GM18868 (cell line): ENCODE measurements at regions not wholly inside any gene's neighbourhood (a gene's known extent, or its start where the extent isn't known, plus 50 kb on each side); places are given as distances from the start of the nearest gene placed in this dataset.

Experiments
- ATAC-seq: cut with Tn5 transposase; IDR thresholded peaks from one replicate; pipeline ENCODE4 v1.9.1; 2021; ENCODE audit warnings: mild to moderate bottlenecking, moderate library complexity; ENCODE audit not compliant: unreplicated experiment

DNA sequence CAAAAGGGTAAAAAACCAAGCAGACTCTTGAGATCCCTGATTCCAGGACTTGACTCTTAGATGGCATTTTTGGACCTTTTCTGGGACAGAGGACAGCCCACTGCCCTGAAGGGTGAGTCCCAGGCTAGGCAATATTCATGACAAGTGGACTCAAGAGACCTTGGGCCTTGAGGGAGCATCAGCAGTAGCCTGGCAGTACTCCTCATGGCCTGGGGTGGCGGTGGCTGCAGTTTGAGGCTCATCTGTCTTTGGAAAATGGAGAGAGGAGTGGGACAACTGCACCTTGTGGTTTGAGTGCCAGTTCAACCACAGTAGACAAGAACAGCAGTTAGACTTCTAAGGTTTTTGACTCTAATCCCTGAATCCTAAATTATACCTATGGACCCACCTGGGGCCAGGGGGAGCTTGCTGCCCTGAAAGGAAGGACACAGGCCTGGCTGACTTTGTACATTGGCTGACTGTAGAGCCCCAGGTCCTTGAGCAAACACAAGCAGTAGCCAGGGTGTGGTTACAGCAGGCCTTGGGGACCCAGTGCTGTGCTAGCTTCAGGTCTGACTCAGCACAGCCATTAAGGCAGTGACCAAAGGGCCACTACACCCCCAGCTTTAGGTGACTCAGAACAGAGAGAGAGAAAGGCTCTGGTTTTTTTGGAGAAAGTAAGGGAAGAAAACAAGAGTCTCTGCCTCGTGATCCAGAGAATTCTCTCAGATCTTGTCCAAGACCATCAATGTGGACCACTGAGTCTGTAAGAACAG lies 1023.2 kb downstream of the KCNT2 start:
- ATAC-seq: no peak

DNA sequence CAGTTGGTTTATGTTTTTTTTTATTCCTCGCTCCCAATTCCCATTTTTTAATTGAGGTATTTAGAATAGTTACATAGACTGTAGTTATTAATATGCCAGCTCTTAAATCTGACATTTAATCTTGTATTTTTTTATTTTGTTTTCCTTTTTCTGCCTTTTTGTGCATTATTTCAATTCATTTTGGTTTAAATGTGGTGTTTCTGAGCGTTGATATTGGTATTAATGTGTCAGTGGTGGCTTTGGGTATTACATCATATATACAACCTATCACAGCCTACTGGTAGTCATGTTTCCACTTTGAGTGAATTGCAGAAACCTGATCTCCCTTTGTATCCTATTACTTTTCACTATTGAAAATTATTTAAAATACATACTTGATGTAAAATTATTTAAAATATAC lies 1027.3 kb downstream of the KCNT2 start:
- ATAC-seq: no peak

DNA sequence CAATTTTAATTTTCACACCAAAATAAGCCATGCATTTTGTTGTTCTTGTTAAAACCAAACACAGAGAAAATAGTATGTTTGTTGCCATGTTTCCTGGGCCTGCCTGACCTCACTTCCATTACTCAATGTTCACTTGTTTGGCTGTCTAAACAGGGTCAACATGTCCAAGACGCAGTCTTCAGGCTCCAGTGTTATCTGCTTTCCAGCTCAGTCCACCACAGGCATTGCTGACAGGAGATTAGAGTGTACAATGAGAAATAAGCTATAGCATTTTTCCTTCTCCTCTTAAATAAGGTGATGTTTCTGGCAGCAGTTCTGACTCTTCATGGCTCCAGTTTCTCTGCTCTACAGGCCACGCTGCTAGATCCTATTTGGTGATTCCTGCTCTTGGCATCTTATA lies 1030.5 kb downstream of the KCNT2 start:
- ATAC-seq: no peak

DNA sequence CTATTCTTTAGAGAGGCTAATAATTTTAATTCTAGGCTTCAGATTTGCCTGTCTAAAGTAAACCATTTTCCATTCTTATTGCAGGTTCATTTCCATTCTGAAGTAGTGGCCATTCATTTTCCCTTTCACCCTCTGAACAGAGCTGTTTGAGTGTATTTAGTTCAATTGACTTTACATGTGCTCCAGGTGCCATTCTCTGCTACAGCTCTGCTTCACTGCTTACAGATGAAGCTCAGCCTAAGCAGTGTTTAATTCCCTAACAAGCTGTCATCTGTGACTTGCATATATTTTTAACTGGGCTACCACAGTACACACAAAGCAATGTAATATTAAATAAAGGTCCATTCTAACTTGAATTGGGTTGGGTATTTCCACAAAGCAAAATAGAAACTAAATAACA lies 1031.6 kb downstream of the KCNT2 start:
- no peak for ATAC-seq

DNA sequence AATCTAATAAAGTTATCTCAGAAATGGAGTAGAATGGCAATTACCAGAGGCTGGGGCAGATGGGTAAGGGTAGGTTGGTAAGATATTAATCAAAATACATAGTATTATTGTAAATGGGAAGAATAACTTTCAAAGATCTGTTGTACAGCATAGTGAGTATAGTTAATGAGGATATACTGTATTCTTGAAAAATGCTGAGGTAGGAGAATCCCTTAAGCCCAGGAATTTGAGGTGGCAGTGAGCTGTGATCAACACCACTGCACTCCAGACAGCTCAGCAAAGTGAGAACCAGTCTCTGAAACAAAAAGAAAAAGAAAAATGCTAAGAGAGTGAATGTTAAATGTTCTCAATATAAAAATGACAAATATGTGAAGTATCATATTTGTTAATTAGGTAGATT lies 1033.7 kb downstream of the KCNT2 start:
- no peak for ATAC-seq

DNA sequence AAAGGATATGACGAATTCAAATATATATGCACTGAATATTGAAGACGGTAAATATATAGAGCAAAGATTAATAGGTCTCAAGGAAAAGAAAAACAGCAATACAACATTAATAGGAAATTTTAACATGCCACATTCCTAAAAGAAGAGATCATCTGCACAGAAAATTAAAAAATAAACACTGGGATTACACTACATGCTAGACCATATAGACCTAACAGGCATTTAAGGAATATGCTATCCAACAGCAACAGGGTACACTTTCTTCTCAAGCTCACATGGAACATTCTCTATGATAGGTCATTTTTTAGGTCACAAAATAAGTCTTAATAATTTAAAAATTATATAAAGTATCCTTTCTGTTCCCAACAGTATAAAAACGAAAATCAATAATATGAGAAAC lies 1038.3 kb downstream of the KCNT2 start:
- no peak for ATAC-seq

DNA sequence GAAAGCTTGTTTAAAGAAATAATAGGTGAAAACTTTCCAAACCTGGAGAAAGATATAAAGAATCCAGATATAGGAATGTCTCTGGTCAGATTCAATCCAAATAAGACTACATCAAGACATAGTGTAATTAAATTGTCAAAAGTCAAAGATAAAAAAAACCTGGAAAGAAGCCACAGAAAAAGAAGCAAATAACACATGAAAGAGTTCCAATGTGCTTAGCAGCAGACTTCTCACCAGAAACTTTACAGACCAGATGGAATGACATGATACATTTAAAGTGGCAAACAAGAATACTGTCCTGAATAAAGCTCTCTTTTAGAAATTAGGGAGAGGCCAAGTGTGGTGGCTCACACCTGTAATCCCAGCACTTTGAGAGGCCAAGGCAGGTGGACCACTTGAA lies 1039.9 kb downstream of the KCNT2 start:
- ATAC-seq: no peak

DNA sequence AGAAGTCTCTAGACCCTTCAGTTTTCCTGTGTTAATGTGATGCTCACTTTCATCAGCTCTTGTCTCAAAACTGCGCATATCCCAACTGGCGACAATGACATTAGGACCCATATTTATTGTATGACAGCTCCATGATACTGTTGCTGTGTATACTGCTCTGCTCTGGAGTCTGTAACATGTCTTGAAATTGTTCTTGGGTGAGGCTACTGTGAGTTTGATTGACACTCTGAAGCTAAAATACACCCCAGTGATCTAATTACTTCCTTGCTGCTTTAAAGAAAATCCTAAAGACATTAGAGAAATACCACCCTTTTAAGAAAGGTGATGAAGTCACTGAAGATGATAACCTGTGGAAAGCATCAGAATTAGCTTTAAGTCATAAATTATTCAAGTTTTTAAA lies 1046.2 kb downstream of the KCNT2 start:
- no peak for ATAC-seq

DNA sequence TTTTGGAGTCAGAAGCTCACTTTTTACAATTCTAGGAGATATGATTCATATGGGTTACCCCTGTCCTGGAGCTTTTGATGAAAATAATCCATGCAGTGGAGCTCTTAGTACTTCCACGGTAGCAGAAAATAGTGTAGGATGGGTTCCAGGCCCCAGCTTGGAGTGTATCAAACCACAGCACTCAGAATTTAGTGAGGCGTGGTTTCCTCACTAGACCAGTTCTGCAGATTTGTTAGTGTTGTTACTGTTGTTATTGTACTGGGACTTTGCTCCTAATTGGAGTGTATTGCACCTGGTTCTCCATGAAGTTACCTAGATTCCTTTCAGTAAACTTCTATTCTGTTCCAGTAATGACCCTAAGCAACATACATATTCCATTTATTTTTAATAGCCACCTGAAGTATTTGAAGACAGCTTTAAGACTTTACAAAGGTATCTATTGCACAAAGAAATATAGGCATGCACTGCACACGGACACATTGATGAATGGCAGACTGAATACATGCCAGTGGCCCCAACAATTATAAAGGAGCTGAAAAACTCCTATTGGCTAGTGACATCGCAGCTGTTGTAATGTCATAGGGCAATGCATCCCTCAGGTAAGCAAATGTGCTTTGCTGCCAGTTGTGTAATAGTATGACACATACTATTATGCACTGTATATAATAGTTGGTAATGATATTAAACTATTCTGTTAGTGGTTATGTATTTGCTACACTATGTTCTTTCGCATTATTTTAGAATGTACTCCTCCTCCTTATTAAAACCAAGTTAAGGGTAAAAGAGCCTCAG lies 1058.0 kb downstream of the KCNT2 start:
- ATAC-seq: no peak

DNA sequence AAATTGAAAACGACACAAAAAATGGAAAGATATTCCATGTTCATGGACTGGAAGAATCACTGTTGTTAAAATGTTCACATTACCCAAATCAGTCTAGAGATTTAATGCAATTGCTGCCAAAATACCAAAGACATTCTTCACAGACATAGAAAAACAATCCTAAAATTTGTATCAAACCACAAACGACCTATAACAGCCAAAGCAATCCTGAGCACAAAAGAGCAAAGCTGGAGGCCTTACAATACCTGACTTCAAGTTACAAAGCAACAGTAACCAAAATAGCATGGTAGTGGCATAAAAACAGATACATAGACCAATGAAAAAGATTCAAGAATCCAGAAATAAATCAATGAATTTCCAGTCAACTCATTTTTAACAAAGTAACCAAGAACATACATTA lies 1077.3 kb downstream of the KCNT2 start:
- ATAC-seq: no peak

DNA sequence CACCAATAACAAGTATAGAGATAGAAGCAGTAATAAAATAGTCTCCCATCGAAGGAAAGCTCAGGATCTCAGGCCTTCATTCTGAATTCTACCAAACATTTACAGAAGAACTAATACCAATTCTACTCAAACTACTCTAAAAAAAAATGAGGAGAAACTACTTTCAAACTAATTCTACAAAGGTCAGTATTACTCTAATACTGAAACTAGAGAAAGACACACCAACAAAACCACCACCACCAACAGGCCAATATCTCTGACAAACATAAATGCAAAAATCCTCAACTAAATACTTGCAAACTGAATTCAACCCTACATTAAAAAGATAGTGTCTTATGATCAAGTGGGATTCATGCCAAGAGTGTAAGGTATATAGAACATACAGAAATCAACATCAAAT lies 1078.4 kb downstream of the KCNT2 start:
- ATAC-seq: no peak

DNA sequence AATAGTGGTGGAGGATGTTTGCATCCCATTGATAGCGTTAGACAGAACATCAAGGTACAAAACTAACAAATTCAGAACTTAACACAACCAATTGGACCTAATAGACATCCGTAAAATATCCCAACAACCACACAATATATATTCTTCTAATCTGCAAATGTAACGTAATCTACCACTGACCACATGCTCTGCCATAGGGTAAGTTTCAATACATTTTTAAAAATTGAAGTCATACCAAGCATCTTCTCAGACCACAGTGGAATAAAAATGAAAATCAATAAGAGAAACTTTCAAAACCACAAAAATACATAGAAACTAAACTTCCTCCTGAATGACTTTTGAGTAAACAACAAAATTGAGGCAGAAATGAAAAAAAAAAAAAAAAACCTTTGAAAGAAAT lies 1087.5 kb downstream of the KCNT2 start:
- ATAC-seq: no peak

DNA sequence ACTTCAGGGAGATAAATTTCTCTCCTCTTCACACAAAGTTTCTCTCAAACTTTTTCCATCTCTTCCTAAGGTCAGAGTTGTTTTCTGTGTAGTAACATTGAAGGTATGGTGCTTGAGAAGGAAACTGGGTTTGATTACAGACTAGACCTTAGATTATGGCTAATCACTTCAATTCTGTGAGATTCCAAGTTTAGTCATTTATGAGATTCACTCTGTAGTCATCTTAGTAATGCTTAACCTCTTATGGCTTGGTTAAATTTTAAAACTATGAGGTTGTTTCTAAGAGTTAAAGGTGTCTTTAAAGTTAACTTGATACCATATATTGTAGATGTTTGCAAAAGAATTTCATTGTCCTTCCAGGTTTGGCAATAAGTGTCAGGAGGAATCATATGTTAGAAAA lies 1092.2 kb downstream of the KCNT2 start:
- ATAC-seq: no peak

DNA sequence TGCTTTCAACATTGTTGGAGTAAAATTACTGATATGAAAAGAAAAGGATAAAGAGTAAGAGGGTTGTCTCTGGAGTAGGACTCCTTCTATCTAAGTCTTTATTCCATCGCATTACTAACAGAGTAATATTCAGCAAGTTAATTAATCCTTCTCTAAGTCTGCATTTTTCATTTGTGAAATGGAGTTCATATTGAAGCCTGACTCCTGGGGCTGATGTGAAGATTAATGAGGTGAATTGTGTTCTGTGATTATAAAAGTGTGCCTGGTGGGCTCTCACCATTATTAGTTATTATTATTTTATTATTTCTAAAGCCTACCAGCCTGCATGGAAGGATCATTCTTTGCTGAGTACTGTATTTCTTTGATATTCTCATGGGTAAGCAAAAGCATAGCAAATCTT lies 1096.7 kb downstream of the KCNT2 start:
- no peak for ATAC-seq

DNA sequence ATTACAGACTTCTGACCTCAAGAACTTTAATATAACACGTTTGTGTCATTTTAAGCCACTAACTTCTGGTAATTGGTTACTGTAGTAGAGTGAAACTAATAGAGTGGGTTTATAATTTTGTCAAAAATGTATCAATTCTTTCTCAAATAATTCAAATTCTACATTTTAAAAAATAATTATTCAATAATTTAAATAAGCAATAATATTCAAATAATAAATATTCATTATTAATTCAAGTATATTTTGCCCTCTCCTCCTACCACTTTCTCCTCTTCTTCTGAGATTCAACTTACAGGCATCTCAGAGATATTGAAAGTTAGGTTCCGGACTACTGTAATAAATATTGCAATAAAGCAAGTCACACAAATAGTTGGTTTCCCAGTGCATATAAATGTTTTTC lies 1107.1 kb downstream of the KCNT2 start:
- ATAC-seq: no peak

DNA sequence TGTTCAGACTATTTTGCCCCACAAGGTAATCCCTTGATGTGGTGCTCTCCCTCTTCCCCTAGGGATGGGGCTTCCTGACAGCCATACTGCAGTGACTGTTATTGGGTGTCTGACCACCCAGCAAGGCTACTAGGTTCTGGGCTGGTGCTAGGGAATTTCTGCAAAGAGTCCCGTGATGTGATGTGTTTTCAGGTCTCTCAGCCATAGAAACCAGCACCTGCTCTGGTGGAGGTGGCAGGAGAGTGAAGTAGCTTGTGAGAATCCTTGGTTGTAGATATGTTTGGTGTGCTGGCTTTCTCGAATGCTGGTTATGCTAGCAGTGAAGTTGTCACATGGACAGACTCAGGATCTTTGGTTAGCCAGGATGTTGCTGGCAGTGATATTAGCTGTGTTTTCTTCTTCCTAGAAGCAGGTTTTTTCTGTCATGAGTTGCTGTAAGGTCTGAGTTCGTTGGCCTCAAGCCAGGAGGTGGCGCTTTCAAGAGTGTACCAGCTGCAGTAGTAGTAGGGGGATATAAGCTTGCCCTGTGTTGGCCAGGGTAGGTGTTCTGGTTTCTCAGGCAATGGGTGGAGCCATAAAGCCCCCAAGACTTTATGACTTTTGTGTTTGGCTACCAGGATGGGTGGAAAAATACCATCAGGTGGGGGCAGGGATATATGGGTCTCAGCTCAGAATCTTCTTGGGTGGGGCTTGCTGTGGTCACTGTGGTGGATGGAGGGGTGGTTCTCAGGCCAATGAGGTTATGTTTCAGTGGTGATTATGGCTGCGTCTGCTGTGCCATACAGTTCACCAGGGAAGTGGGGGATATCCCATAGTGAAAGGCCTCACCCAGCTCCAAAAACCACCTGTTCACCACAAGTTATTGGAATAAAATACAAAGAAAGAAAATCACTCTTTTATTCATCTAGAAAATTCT lies 1112.3 kb downstream of the KCNT2 start:
- ATAC-seq: no peak

DNA sequence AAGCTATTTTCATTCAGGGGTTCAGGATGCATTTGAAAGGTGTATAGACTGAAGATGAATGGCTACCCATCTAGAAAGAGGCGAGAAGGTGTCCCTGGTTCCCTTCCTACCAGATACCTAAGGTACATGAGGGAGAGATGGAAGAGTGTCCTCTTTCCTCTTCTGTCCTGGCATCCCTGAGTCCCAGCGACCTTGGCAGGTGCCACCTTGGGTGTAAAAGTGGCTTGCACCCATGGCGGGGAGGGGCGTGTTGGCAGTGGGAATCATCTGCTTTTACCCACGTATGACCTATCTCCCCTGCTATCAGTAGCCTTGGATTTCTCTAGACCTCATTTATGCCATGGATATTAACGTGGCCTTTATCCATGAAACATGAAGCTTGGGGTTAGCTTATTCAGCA lies 1126.1 kb downstream of the KCNT2 start:
- no peak for ATAC-seq

DNA sequence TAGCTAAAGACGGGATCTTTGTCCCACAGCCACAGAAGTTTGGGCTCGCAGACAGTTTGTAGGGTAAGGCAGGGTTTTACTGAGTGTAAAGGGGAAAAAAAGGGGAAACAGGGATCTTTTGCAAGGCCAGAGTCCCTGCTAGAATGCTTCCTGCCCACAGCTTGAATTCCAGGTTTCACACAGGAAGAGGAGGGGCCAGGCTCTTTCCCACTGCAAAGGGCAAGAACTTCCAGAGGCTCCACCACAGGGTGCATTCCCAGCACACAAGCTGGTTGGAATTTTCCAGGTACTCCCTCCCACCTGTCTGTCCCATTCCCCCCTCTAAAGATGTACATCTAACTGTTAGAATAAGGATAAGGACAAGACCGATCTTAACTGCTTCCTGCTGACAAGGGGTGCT lies 1126.9 kb downstream of the KCNT2 start:
- ATAC-seq: no peak

DNA sequence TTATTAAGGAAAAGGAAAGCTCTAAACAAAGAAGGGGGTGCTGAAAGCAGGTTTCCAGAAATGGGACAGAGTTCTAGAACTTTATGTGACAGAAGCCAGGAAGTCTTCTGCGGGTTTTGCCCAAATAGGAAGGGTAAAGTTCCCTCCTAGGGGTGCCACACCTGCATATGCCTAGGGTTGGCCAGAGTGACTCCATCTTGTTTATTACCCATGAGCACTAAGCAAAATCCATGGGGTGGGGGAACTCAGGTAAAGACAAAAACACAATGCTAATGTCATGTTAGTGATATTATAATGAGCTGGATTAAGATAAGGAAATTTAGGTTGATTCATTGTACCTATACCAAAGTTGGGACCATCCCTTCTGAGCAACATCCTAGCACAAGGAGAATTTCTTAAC lies 1132.7 kb downstream of the KCNT2 start:
- ATAC-seq: no peak

DNA sequence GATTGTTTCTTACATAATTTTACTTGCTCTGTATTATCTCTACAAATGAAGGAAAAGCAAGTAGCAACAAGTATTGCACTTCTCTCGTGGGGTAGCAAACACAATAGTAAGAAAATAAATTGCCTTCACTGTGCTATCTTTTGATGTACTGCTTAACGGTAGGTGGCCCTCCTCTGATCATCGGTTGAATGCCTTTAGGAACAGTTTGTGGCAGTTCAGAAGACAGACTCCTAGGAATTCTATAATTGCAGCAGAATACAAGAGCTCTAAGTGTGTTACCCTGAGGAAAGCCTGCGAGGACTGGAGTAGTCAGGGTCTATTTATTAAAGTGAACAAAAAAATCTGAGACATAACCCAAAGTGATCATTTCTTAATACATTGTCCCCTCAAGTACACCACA lies 1135.9 kb downstream of the KCNT2 start:
- ATAC-seq: no peak

DNA sequence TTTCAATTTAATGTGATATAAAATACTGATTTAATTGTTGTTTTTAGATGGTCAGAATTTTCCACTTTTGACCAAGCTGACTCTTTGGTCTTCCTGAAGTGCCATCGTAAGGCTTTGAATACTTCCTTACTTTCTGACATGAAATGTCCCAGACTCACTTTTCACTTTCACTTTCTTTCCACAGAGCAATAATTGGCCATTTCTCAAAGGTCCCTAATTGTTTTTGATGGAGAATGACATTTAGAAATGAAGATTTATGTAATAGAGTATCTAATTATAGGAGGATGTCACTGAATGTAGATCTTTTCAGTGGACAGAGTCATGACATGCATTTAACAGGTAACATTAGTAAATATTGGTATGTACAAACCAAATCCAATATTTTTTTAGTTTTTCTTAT lies 1141.6 kb downstream of the KCNT2 start:
- ATAC-seq: no peak

DNA sequence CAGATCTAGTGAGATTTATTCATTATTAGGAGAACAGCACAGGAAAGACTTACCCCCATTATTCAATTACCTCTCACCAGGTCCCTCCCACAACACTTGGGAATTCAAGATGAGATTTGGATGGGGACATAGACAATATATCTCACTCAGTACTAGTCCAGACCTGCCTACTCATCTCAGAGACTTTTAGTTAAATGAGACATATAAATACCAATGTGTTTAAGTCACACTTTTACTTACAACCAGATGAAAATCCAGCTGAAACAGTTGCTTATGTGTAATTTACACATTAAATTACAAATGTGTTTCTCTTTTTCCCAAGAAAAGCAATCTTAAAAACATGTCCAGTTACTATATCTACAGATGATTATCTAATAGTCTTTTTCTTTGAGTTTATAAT lies 1145.6 kb downstream of the KCNT2 start:
- ATAC-seq: no peak
